ENCODE measurements at regions not wholly inside any gene's neighbourhood (a gene's known extent, or its start where the extent isn't known, plus 50 kb on each side); places are given as distances from the start of the nearest gene placed in this dataset.

DNA sequence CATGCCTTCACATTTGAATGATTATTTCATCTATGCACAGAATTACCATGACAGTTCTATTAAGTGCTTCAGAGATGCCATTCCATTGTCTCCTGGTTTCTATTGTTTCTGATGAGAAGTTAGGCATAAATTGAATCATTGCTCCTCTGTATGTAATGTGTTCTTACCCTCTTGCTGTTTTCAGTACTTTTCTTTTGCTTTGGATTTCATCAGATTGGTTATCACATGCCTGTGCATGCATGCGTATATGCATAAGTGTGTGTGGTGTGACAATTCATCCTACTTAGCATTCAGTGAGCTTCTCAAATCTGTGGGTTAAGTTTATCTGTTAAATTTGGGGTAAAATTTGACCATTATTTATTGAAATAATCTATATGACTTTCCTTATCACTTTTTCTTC is 263.3 kb upstream of the RND3 start:
- TF ChIP-seq CTCF (IDR thresholded peaks at IDR 0.05; ENCODE audit: low read length) (no peak), EZH2 (optimal IDR thresholded peaks at IDR 0.05; ENCODE audit: low read depth, low read length) (no peak), EZH2phosphoT487 (IDR thresholded peaks at IDR 0.05; ENCODE audit: low read length) (no peak)
